BLaER1 (cell line): ENCODE measurements at regions not wholly inside any gene's neighbourhood (a gene's known extent, or its start where the extent isn't known, plus 50 kb on each side); places are given as distances from the start of the nearest gene placed in this dataset.

Experiments
- H3K27ac ChIP-seq: shearing (Covaris generic); formaldehyde crosslinking; 2 replicates; pipeline ENCODE4 v1.8.1; 2022
- H3K27me3 ChIP-seq: shearing (Covaris generic); formaldehyde crosslinking; 2 replicates; pipeline ENCODE4 v1.8.1; 2022
- H3K36me3 ChIP-seq: shearing (Covaris generic); formaldehyde crosslinking; 2 replicates; pipeline ENCODE4 v1.8.1; 2022
- H3K4me1 ChIP-seq: shearing (Covaris generic); formaldehyde crosslinking; 2 replicates; pipeline ENCODE4 v1.8.1; 2022
- H3K4me2 ChIP-seq: shearing (Covaris generic); formaldehyde crosslinking; 2 replicates; pipeline ENCODE4 v1.8.1; 2022
- H3K4me3 ChIP-seq: shearing (Covaris generic); formaldehyde crosslinking; 2 replicates; pipeline ENCODE4 v1.8.1; 2022
- H3K9ac ChIP-seq: shearing (Covaris generic); formaldehyde crosslinking; 2 replicates; pipeline ENCODE4 v1.8.1; 2022
- H3K9me3 ChIP-seq: shearing (Covaris generic); formaldehyde crosslinking; 2 replicates; pipeline ENCODE4 v1.8.1; 2022
- H4K20me1 ChIP-seq: shearing (Covaris generic); formaldehyde crosslinking; 2 replicates; pipeline ENCODE4 v1.8.1; 2022
- Cebpa-rat ChIP-seq: shearing (Covaris generic); IDR thresholded peaks from 2 replicates; pipeline ENCODE4 v1.8.1; 2022

DNA sequence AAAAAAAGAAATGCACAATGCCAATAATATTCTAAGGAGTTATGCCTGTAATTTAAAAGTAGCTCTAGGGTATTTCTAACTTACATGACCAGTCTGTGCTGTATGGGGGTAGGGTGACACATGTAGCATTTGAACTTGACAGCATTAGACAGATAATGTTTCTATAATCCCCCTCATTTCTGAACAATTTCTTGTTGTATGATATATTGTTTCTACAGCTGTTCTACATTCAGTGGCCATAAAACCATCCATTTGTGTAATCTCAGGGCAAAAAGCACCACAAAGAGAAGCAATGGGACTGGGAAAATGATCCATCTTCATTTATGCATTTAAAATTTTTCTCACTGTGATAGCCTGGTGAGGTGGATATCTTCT is 767.8 kb downstream of the TFAP2A start:
- Histone ChIP-seq H3K4me2 (no peak overlapping the region), H3K9ac (no peak overlapping the region), H3K4me1 (no peaks in the 10 kb centered on the region), H3K27me3 (no peaks in the 10 kb centered on the region), H4K20me1 (no peaks in the 10 kb centered on the region), H3K4me3 (no peak overlapping the region), H3K36me3 (no peaks in the 10 kb centered on the region), H3K9me3 (no peaks in the 10 kb centered on the region), H3K27ac (no peak overlapping the region)
- TF ChIP-seq Cebpa-rat, result no peak

DNA sequence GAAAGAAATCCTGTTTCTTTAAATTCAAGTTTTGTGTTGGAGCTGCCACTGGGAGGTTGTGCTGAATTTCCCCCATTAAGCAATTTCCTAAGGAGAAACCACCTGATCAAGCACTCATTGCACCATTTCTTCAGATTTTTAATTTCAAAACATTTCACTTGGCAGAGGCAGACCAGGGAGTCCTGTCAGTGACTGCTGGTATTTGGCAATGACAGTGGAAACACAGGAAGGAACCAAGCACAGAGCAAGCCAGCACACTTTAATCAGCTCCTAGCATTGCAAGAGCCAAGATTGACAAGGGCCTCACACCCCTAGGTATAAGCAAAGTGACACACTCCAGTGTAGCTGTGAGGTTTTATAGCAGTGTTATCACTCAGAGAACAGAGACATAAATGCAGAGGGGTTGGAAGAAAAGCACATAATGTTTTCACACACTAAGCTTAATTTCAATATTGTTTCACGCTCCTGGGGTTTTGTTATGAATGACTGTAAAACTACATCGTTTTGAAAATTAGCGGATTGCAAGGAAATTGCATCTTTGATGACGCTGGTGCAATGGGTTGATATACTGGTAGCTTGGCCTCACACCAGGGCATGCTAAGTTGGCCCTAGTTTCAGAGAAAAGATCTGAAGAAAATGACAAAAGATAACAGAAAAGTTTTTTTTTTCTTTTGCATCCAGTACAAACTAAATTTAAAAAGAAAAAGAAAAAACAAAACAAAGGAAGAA is 768.4 kb downstream of the TFAP2A start:
- H3K36me3 ChIP-seq, result no peaks in the 10 kb centered on the region
- no peak overlapping the region for H3K4me2 ChIP-seq
- no peak for TF ChIP-seq Cebpa-rat
- H3K27me3 ChIP-seq, result no peaks in the 10 kb centered on the region
- no peaks in the 10 kb centered on the region for H3K9me3 ChIP-seq
- no peak overlapping the region for H3K4me3 ChIP-seq
- H3K27ac ChIP-seq, result no peak overlapping the region
- H3K4me1 ChIP-seq, result no peaks in the 10 kb centered on the region
- no peak overlapping the region for H3K9ac ChIP-seq
- H4K20me1 ChIP-seq, result no peaks in the 10 kb centered on the region

DNA sequence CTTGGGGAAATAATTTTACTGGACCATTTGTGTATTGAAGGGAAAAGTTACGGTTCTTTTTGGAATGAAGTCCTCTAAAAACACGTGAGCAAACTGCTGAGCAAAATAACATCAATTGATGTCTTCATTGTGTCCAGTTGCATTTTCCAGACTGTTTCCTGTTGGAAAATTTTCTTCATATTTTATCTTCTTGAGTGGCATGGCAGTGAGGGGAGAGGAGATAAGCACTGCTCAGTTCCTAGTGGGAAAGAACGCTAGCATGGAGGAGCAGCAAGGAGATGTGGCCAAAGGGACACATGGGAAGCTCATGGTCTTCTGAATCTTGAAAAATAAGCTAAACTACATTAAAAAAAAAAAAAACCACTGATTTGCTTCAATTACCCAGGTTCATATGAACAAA is 776.0 kb downstream of the TFAP2A start:
- no peak overlapping the region for H3K9ac ChIP-seq
- no peaks in the 10 kb centered on the region for H3K4me1 ChIP-seq
- no peak overlapping the region for H3K4me3 ChIP-seq
- no peak overlapping the region for H3K27ac ChIP-seq
- no peak for TF ChIP-seq Cebpa-rat
- no peaks in the 10 kb centered on the region for H3K27me3 ChIP-seq
- H3K36me3 ChIP-seq, result no peaks in the 10 kb centered on the region
- H3K9me3 ChIP-seq, result no peaks in the 10 kb centered on the region
- H3K4me2 ChIP-seq, result no peak overlapping the region
- H4K20me1 ChIP-seq, result no peaks in the 10 kb centered on the region

GRCh38 chr6:9634776-9635175 is 780.1 kb downstream of the TFAP2A start:
- Histone ChIP-seq H3K27ac (no peak overlapping the region), H3K4me3 (no peak overlapping the region), H3K9ac (no peak overlapping the region), H3K9me3 (peaks cover 16% of the 10 kb centered on the region), H3K4me2 (no peak overlapping the region), H4K20me1 (no peaks in the 10 kb centered on the region), H3K27me3 (no peaks in the 10 kb centered on the region), H3K36me3 (no peaks in the 10 kb centered on the region), H3K4me1 (no peaks in the 10 kb centered on the region)
- TF ChIP-seq Cebpa-rat, result no peak

DNA sequence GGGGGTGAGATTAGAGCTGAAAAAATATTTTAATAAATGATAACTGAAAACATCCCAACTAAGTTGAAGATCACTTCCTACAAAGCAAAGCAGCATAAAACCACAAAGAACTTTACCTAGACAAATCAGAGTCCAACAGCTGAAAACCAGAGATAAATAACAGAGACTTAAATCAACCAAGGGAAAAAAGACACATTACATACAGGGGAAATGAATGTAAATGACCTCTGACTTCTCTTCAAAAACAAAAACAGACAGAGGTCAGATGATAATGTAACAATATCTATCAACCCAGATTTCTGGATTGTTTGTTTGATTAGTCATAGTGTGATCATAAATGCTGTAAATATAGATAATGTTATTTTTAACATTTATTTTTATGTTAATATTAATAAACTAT is 782.8 kb downstream of the TFAP2A start:
- Histone ChIP-seq H3K4me3 (no peak overlapping the region), H3K36me3 (no peaks in the 10 kb centered on the region), H3K9ac (no peak overlapping the region), H3K9me3 (peaks cover 18% of the 10 kb centered on the region), H3K27me3 (no peaks in the 10 kb centered on the region), H4K20me1 (no peaks in the 10 kb centered on the region), H3K4me2 (no peak overlapping the region), H3K4me1 (no peaks in the 10 kb centered on the region), H3K27ac (no peak overlapping the region)
- no peak for TF ChIP-seq Cebpa-rat

DNA sequence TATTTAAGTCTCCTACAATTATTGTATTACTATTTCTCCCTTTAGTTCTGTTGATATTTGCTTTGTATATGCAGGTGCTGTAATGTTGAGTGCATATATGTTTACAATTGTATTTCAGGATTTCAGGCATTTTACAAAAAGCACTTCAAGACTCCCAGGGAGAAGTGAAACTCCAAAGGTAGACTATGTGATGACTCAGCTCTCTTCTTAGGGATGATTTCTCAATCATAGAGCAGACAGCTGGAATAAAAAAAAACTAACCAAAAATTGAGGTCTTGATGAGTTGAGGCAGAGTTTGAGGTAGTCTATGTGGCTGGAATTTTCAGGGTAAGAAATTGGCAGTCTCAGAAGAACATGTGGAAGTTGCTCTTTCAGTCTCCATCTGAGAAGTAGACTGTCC is 786.1 kb downstream of the TFAP2A start:
- H3K36me3 ChIP-seq, result no peaks in the 10 kb centered on the region
- H3K9me3 ChIP-seq, result peaks cover 18% of the 10 kb centered on the region
- no peak overlapping the region for H3K4me3 ChIP-seq
- H3K27me3 ChIP-seq, result no peaks in the 10 kb centered on the region
- no peak overlapping the region for H3K9ac ChIP-seq
- H4K20me1 ChIP-seq, result no peaks in the 10 kb centered on the region
- no peak for TF ChIP-seq Cebpa-rat
- H3K4me2 ChIP-seq, result no peak overlapping the region
- H3K4me1 ChIP-seq, result peaks cover 6% of the 10 kb centered on the region; the same call in 1 of the 2 replicates
- H3K27ac ChIP-seq, result no peak overlapping the region

DNA sequence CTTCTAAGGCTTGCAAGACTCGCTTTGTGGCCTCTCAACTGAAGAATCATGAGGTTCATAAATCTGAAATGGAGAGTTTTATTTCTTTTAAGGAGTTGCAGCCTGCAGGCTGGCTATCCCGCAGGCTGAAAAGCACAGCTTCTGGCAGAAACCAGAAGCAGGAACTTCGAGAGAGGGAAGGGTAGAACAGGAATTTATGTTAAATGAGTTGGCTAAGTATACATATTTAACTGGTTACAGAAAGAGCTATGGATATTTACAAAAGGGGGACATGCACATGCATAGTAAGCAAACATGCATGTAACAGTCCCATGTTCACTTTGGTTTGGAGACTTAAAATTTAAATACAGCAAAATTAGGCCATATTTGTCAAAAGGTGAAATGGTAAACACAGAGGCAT is 787.0 kb downstream of the TFAP2A start:
- no peak overlapping the region for H3K4me3 ChIP-seq
- peaks cover 18% of the 10 kb centered on the region for H3K9me3 ChIP-seq
- TF ChIP-seq Cebpa-rat, result no peak
- H3K9ac ChIP-seq, result no peak overlapping the region
- H3K27me3 ChIP-seq, result no peaks in the 10 kb centered on the region
- peaks cover 7% of the 10 kb centered on the region; the same call in 1 of the 2 replicates for H3K4me1 ChIP-seq
- H3K4me2 ChIP-seq, result no peak overlapping the region
- no peak overlapping the region for H3K27ac ChIP-seq
- no peaks in the 10 kb centered on the region for H4K20me1 ChIP-seq
- no peaks in the 10 kb centered on the region for H3K36me3 ChIP-seq

- Histone ChIP-seq H3K9me3 (no peaks in the 10 kb centered on the region; the same call in 1 of the 2 replicates), H4K20me1 (no peaks in the 10 kb centered on the region), H3K27ac (no peak overlapping the region), H3K27me3 (no peaks in the 10 kb centered on the region), H3K4me2 (peak overlapping the region; percentile 11), H3K4me3 (no peak overlapping the region), H3K9ac (no peak overlapping the region), H3K36me3 (no peaks in the 10 kb centered on the region), H3K4me1 (peaks cover 7% of the 10 kb centered on the region; the same call in 1 of the 2 replicates)
- TF ChIP-seq Cebpa-rat, result no peak
Measured at GRCh38 chr6:9623985-9624384, 790.9 kb downstream of the TFAP2A start.

- no peaks in the 10 kb centered on the region for H3K9me3 ChIP-seq
- H3K4me1 ChIP-seq, result peaks cover 7% of the 10 kb centered on the region; the same call in 1 of the 2 replicates
- H3K4me3 ChIP-seq, result no peak overlapping the region
- no peak overlapping the region for H3K27ac ChIP-seq
- no peaks in the 10 kb centered on the region for H4K20me1 ChIP-seq
- H3K27me3 ChIP-seq, result no peaks in the 10 kb centered on the region
- TF ChIP-seq Cebpa-rat, result no peak
- no peaks in the 10 kb centered on the region for H3K36me3 ChIP-seq
- H3K9ac ChIP-seq, result no peak overlapping the region
- no peak overlapping the region for H3K4me2 ChIP-seq
Measured at GRCh38 chr6:9623228-9623832, 791.5 kb downstream of the TFAP2A start.

GRCh38 chr6:9621276-9621675 is 793.6 kb downstream of the TFAP2A start:
- Histone ChIP-seq H3K4me3 (no peak overlapping the region), H3K36me3 (no peaks in the 10 kb centered on the region), H3K27ac (no peak overlapping the region), H3K4me1 (peaks cover 7% of the 10 kb centered on the region; the same call in 1 of the 2 replicates), H3K9ac (no peak overlapping the region), H3K4me2 (no peak overlapping the region), H3K27me3 (no peaks in the 10 kb centered on the region), H4K20me1 (no peaks in the 10 kb centered on the region), H3K9me3 (no peaks in the 10 kb centered on the region)
- TF ChIP-seq Cebpa-rat, result no peak
